C4-2B (cell line): ENCODE measurements at regions not wholly inside any gene's neighbourhood (a gene's known extent, or its start where the extent isn't known, plus 50 kb on each side); places are given as distances from the start of the nearest gene placed in this dataset.

Experiments used
- CTCF ChIP-seq: fragments of 450-650 bp; conservative IDR thresholded peaks from 2 replicates; pipeline ENCODE4 v1.5.1; 2017; ENCODE audit warnings: mild to moderate bottlenecking
- ZFX ChIP-seq: fragments of 450-650 bp; IDR thresholded peaks from 2 replicates; pipeline ENCODE4 v1.6.1; 2017

- no peak for TF ChIP-seq CTCF
- TF ChIP-seq ZFX = no peak
These were observed 236.5 kb upstream of the NPSR1 start for GRCh38 chr7:34421526-34421925.
